ENCODE measurements at regions not wholly inside any gene's neighbourhood (a gene's known extent, or its start where the extent isn't known, plus 50 kb on each side); places are given as distances from the start of the nearest gene placed in this dataset.

DNA sequence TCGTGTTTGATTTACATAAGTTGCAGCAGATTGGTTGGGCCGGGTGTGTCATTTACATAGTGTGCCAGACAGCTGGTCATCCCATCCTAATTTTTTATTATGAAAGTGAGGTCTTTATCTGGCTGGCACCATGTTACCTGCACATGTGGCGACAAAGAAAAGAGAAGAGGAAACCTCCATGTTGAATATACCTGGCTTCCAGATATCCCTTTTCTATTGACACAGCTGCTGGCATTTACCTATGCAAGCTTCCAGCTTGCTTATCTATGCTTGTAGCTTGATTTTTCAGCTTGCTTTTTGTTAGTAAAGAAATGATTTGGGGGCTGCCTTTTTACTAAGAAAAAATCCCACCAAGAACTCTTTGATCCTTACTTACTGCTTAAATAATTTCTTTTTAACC lies 681.3 kb upstream of the SLITRK1 start:
- H3K9ac ChIP-seq (ENCODE audit: low read length), result no peak overlapping the region
- Mint-ChIP-seq H3K36me3 (ENCODE audit: low read depth, unreplicated experiment) (no peaks in the 10 kb centered on the region), H3K9me3 (ENCODE audit: unreplicated experiment) (peaks cover 15% of the 10 kb centered on the region), H3K4me1 (ENCODE audit: low read depth, unreplicated experiment) (peaks cover 2% of the 10 kb centered on the region), H3K27me3 (ENCODE audit: low read depth, unreplicated experiment) (no peaks in the 10 kb centered on the region), H3K27ac (ENCODE audit: unreplicated experiment) (no peak overlapping the region), H3K4me3 (ENCODE audit: unreplicated experiment) (no peak overlapping the region)
- FAIRE-seq (no peak), DNase-seq (ENCODE audit: low read depth) (no peak)
- H3K36me3 ChIP-seq (ENCODE audit: insufficient read depth, low read length), result no peaks in the 10 kb centered on the region
- TF ChIP-seq EZH2 (IDR thresholded peaks at IDR 0.05; ENCODE audit: insufficient read depth, low read length) (no peak), CTCF (IDR thresholded peaks at IDR 0.05; ENCODE audit: insufficient read depth, low read depth, low read length) (no peak)
- H3K27me3 ChIP-seq (ENCODE audit: insufficient read depth, low read length), result no peaks in the 10 kb centered on the region
- H2AFZ ChIP-seq (ENCODE audit: low read depth, low read length), result no peak overlapping the region
- H3K4me2 ChIP-seq (ENCODE audit: low read length), result no peak overlapping the region
- H3K27ac ChIP-seq (ENCODE audit: low read depth, low read length), result no peak overlapping the region
- no peak overlapping the region for H3K4me3 ChIP-seq (ENCODE audit: insufficient read depth, low read depth, low read length)
- no peaks in the 10 kb centered on the region for H3K9me3 ChIP-seq (ENCODE audit: insufficient read depth, low read depth, low read length)
- no peaks in the 10 kb centered on the region for H3K79me2 ChIP-seq (ENCODE audit: insufficient read depth, low read length)
- no peaks in the 10 kb centered on the region for H4K20me1 ChIP-seq (ENCODE audit: insufficient read depth, low read length)
- H3K4me1 ChIP-seq (ENCODE audit: insufficient read depth, low read length), result no peaks in the 10 kb centered on the region

GRCh38 chr13:84553227-84553626 lies 671.0 kb upstream of the SLITRK1 start:
- H3K27me3 ChIP-seq (ENCODE audit: insufficient read depth, low read length), result no peaks in the 10 kb centered on the region
- H3K9ac ChIP-seq (ENCODE audit: low read length), result no peak overlapping the region
- H3K27ac ChIP-seq (ENCODE audit: low read depth, low read length), result no peak overlapping the region
- H3K79me2 ChIP-seq (ENCODE audit: insufficient read depth, low read length), result no peaks in the 10 kb centered on the region
- no peak overlapping the region for H3K4me2 ChIP-seq (ENCODE audit: low read length)
- H3K4me3 Mint-ChIP-seq (ENCODE audit: unreplicated experiment), result no peak overlapping the region
- no peaks in the 10 kb centered on the region for H3K36me3 Mint-ChIP-seq (ENCODE audit: low read depth, unreplicated experiment)
- no peak overlapping the region for H3K27ac Mint-ChIP-seq (ENCODE audit: unreplicated experiment)
- no peaks in the 10 kb centered on the region for H3K4me1 ChIP-seq (ENCODE audit: insufficient read depth, low read length)
- no peaks in the 10 kb centered on the region for H3K4me1 Mint-ChIP-seq (ENCODE audit: low read depth, unreplicated experiment)
- TF ChIP-seq CTCF (IDR thresholded peaks at IDR 0.05; ENCODE audit: insufficient read depth, low read depth, low read length), result no peak
- no peak for TF ChIP-seq EZH2 (IDR thresholded peaks at IDR 0.05; ENCODE audit: insufficient read depth, low read length)
- no peaks in the 10 kb centered on the region for H3K27me3 Mint-ChIP-seq (ENCODE audit: low read depth, unreplicated experiment)
- no peak overlapping the region for H2AFZ ChIP-seq (ENCODE audit: low read depth, low read length)
- no peak overlapping the region for H3K4me3 ChIP-seq (ENCODE audit: insufficient read depth, low read depth, low read length)
- DNase-seq (ENCODE audit: low read depth) (no peak), FAIRE-seq (no peak)
- no peaks in the 10 kb centered on the region for H4K20me1 ChIP-seq (ENCODE audit: insufficient read depth, low read length)
- H3K9me3 ChIP-seq (ENCODE audit: insufficient read depth, low read depth, low read length), result no peaks in the 10 kb centered on the region
- no peaks in the 10 kb centered on the region for H3K36me3 ChIP-seq (ENCODE audit: insufficient read depth, low read length)
- H3K9me3 Mint-ChIP-seq (ENCODE audit: unreplicated experiment), result no peaks in the 10 kb centered on the region

- no peaks in the 10 kb centered on the region for H3K79me2 ChIP-seq (ENCODE audit: insufficient read depth, low read length)
- Mint-ChIP-seq H3K9me3 (ENCODE audit: unreplicated experiment) (no peaks in the 10 kb centered on the region), H3K4me3 (ENCODE audit: unreplicated experiment) (no peak overlapping the region), H3K4me1 (ENCODE audit: low read depth, unreplicated experiment) (no peaks in the 10 kb centered on the region), H3K27me3 (ENCODE audit: low read depth, unreplicated experiment) (no peaks in the 10 kb centered on the region), H3K36me3 (ENCODE audit: low read depth, unreplicated experiment) (no peaks in the 10 kb centered on the region), H3K27ac (ENCODE audit: unreplicated experiment) (no peak overlapping the region)
- H3K4me3 ChIP-seq (ENCODE audit: insufficient read depth, low read depth, low read length), result no peak overlapping the region
- H3K9ac ChIP-seq (ENCODE audit: low read length), result no peak overlapping the region
- H3K9me3 ChIP-seq (ENCODE audit: insufficient read depth, low read depth, low read length), result no peaks in the 10 kb centered on the region
- no peak overlapping the region for H3K27ac ChIP-seq (ENCODE audit: low read depth, low read length)
- no peaks in the 10 kb centered on the region for H3K4me1 ChIP-seq (ENCODE audit: insufficient read depth, low read length)
- no peaks in the 10 kb centered on the region for H4K20me1 ChIP-seq (ENCODE audit: insufficient read depth, low read length)
- no peak overlapping the region for H3K4me2 ChIP-seq (ENCODE audit: low read length)
- DNase-seq (ENCODE audit: low read depth) (no peak), FAIRE-seq (no peak)
- H3K27me3 ChIP-seq (ENCODE audit: insufficient read depth, low read length), result no peaks in the 10 kb centered on the region
- no peaks in the 10 kb centered on the region for H3K36me3 ChIP-seq (ENCODE audit: insufficient read depth, low read length)
- H2AFZ ChIP-seq (ENCODE audit: low read depth, low read length), result no peak overlapping the region
- no peak for TF ChIP-seq EZH2 (IDR thresholded peaks at IDR 0.05; ENCODE audit: insufficient read depth, low read length)
- no peak for TF ChIP-seq CTCF (IDR thresholded peaks at IDR 0.05; ENCODE audit: insufficient read depth, low read depth, low read length)
These were observed 661.7 kb upstream of the SLITRK1 start for GRCh38 chr13:84543962-84544361.

Measured in astrocyte (in vitro differentiated cells and primary cell).